ENCODE measurements at regions not wholly inside any gene's neighbourhood (a gene's known extent, or its start where the extent isn't known, plus 50 kb on each side); places are given as distances from the start of the nearest gene placed in this dataset.
A peak's percentile ranks its signal among the peaks of the same experiment; 100 is the strongest.

DNA sequence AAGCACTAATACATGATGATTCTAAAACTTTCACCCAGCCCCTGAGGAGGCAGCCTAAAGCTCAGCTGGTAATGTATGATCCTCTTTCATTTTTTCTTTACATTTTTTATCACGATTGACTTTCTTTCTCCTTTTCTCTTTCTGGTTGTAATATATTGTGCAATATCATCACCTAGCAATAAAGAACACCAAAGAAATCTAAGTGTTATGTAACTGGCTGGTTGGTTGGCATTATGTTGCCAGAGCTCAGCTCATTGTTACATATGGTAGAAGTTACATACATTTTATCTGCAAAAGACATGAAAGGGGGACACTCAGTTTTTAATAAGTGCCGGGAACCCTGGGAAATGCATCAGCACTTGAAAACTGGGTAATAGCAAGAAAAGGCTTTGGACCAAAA lies 432.1 kb upstream of the DDI1 start:
- H3K4me3 Mint-ChIP-seq, result no peak overlapping the region
- no peaks in the 10 kb centered on the region for H3K79me2 ChIP-seq (ENCODE audit: low read depth)
- H4K20me1 ChIP-seq (ENCODE audit: low read depth), result no peaks in the 10 kb centered on the region
- no peaks in the 10 kb centered on the region for H3F3A ChIP-seq (ENCODE audit: low read depth)
- no peak overlapping the region for H3K27ac ChIP-seq
- H3K36me3 ChIP-seq, result no peaks in the 10 kb centered on the region
- H3K4me3 ChIP-seq, result no peak overlapping the region
- no peak for DNase-seq (ENCODE audit: low spot score)
- no peaks in the 10 kb centered on the region for H3K9me3 ChIP-seq (ENCODE audit: low read depth)
- TF ChIP-seq CTCF (IDR thresholded peaks at IDR 0.05) (no peak), EZH2 (IDR thresholded peaks at IDR 0.05) (no peak), EZH2phosphoT487 (IDR thresholded peaks at IDR 0.05) (no peak)
- no peak overlapping the region for H3K27ac Mint-ChIP-seq
- H3K27me3 Mint-ChIP-seq (ENCODE audit: insufficient read depth, low read depth), result peaks cover 3% of the 10 kb centered on the region
- no peak overlapping the region for H3K9ac ChIP-seq
- no peak overlapping the region for H3K4me2 ChIP-seq
- no peaks in the 10 kb centered on the region for H3K4me1 Mint-ChIP-seq
- no peak overlapping the region for H2AFZ ChIP-seq (replicated peaks)
- H3K4me1 ChIP-seq, result no peaks in the 10 kb centered on the region
- H3K27me3 ChIP-seq, result no peaks in the 10 kb centered on the region
- H3K9me3 Mint-ChIP-seq, result no peaks in the 10 kb centered on the region
- no peaks in the 10 kb centered on the region for H3K36me3 Mint-ChIP-seq

DNA sequence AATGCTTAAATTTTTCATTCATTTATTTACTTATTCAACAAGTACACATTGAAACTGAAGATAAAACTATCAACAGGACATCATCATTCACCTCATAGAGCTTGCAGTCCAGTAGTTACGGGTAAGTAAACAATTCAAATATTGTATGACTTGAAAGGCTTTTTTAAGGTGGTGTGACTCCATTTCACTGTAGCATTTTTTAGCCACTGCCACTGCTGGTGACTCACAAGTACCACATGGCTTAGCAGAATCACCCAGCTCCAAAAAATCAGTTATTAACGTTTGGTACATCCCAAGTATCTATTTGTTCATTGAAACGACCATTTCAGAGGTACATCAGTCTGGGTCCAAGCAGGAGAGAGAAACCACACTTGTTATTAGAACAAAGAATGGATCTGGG lies 427.9 kb upstream of the DDI1 start:
- Mint-ChIP-seq H3K9me3 (no peaks in the 10 kb centered on the region), H3K4me1 (no peaks in the 10 kb centered on the region), H3K36me3 (no peaks in the 10 kb centered on the region), H3K27ac (no peak overlapping the region), H3K4me3 (no peak overlapping the region), H3K27me3 (ENCODE audit: insufficient read depth, low read depth) (peaks cover 3% of the 10 kb centered on the region)
- Histone ChIP-seq H3K9ac (no peak overlapping the region), H3K4me1 (no peaks in the 10 kb centered on the region), H4K20me1 (ENCODE audit: low read depth) (no peaks in the 10 kb centered on the region), H3K36me3 (no peaks in the 10 kb centered on the region), H3K27me3 (no peaks in the 10 kb centered on the region), H3K4me3 (no peak overlapping the region), H2AFZ (replicated peaks) (no peak overlapping the region), H3K27ac (no peak overlapping the region), H3K79me2 (ENCODE audit: low read depth) (no peaks in the 10 kb centered on the region), H3F3A (ENCODE audit: low read depth) (no peaks in the 10 kb centered on the region), H3K4me2 (no peak overlapping the region), H3K9me3 (ENCODE audit: low read depth) (no peaks in the 10 kb centered on the region)
- TF ChIP-seq CTCF (IDR thresholded peaks at IDR 0.05), result no peak
- TF ChIP-seq EZH2phosphoT487 (IDR thresholded peaks at IDR 0.05), result no peak
- TF ChIP-seq EZH2 (IDR thresholded peaks at IDR 0.05), result no peak
- DNase-seq (ENCODE audit: low spot score), result no peak

DNA sequence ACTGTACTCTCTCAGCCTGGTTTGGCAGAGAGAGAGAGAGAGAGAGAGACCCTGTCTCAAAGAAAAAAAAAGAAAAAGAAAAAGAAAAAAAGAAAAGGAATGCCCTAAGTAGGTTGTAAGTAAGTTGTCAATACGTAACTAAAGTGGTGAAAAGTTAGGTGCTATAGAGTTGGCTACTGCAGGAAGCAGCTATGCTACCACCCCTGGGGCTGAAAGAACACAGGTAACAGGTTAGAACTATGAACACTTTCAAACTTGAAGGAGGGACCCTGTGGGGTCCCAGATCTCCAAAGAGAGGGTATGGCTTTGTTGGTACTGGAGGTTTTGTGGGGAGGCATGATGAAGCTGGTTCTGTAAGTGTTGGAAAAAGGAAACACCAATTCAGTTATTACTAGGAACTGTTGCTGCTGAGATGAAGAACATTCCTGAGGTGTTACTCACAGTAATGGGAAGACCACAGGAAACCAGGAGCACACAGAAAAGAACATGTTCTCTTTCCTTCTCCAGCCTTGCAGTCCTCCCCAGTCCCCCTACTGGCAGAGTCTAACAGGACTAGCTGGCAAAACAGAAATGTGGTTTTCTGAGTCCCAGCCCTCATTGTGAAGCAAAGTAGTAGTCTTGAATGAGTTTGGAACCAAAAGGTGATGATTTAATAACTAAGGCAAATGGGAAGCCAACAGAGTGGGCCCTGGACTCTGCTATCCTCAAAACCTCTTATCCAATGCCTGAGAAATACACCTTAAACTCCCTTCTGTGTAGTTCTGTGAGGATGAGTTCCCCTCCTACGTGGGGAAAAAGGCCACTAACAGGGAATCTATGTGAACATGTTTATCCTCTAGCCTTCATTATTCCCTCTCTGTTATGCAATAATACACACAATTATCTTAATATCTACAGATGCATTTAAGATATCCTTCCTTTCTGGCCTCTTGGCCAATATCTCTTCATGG lies 427.0 kb upstream of the DDI1 start:
- Histone ChIP-seq H3K9ac (no peak overlapping the region), H3K79me2 (ENCODE audit: low read depth) (no peaks in the 10 kb centered on the region), H2AFZ (replicated peaks) (no peak overlapping the region), H4K20me1 (ENCODE audit: low read depth) (no peaks in the 10 kb centered on the region), H3K27me3 (no peaks in the 10 kb centered on the region), H3K36me3 (no peaks in the 10 kb centered on the region), H3K9me3 (ENCODE audit: low read depth) (no peaks in the 10 kb centered on the region), H3K4me3 (no peak overlapping the region), H3K4me2 (no peak overlapping the region), H3K27ac (no peak overlapping the region), H3K4me1 (no peaks in the 10 kb centered on the region), H3F3A (ENCODE audit: low read depth) (no peaks in the 10 kb centered on the region)
- Mint-ChIP-seq H3K36me3 (no peaks in the 10 kb centered on the region), H3K4me3 (no peak overlapping the region), H3K4me1 (no peaks in the 10 kb centered on the region), H3K9me3 (peaks cover 4% of the 10 kb centered on the region), H3K27ac (no peak overlapping the region), H3K27me3 (ENCODE audit: insufficient read depth, low read depth) (peaks cover 3% of the 10 kb centered on the region)
- TF ChIP-seq EZH2 (IDR thresholded peaks at IDR 0.05), result no peak
- TF ChIP-seq CTCF (IDR thresholded peaks at IDR 0.05), result peak; percentile 42
- TF ChIP-seq EZH2phosphoT487 (IDR thresholded peaks at IDR 0.05), result no peak
- no peak for DNase-seq (ENCODE audit: low spot score)
